GM12864 (cell line): ENCODE measurements at regions not wholly inside any gene's neighbourhood (a gene's known extent, or its start where the extent isn't known, plus 50 kb on each side); places are given as distances from the start of the nearest gene placed in this dataset.

Source experiments
- DNase-seq: peaks from one replicate; pipeline ENCODE4 v3.0.0-alpha.2; 2011; ENCODE audit warnings: low read depth
- H3K4me3 ChIP-seq: 2 replicates; pipeline ENCODE4 v1.5.1; 2011; ENCODE audit warnings: mild to moderate bottlenecking, low read depth, low read length, control low read depth
- CTCF ChIP-seq: IDR thresholded peaks from 2 replicates; pipeline ENCODE4 v1.5.1; 2011; ENCODE audit warnings: low read depth, mild to moderate bottlenecking, moderate library complexity, low read length, control low read depth, inconsistent platforms; ENCODE audit errors: missing control alignments

GRCh38 chr12:91980389-91980821 is 165.2 kb downstream of the BTG1 start:
- no peak for DNase-seq
- no peak for TF ChIP-seq CTCF
- no peak overlapping the region for H3K4me3 ChIP-seq

GRCh38 chr12:91978143-91978542 is 167.5 kb downstream of the BTG1 start:
- no peak for DNase-seq
- no peak for TF ChIP-seq CTCF
- no peak overlapping the region for H3K4me3 ChIP-seq

- TF ChIP-seq CTCF: no peak
- no peak overlapping the region for H3K4me3 ChIP-seq
- DNase-seq: no peak
Observed at GRCh38 chr12:91975891-91976290, 169.8 kb downstream of the BTG1 start.

GRCh38 chr12:91974541-91975085 is 171.0 kb downstream of the BTG1 start:
- no peak overlapping the region for H3K4me3 ChIP-seq
- no peak for DNase-seq
- TF ChIP-seq CTCF: no peak

- H3K4me3 ChIP-seq: no peak overlapping the region
- TF ChIP-seq CTCF: no peak
- DNase-seq: no peak
Observed at GRCh38 chr12:91973813-91974212, 171.8 kb downstream of the BTG1 start.

GRCh38 chr12:91972896-91973295 is 172.8 kb downstream of the BTG1 start:
- TF ChIP-seq CTCF: no peak
- H3K4me3 ChIP-seq: no peak overlapping the region
- DNase-seq: no peak

- no peak for DNase-seq
- no peak overlapping the region for H3K4me3 ChIP-seq
- no peak for TF ChIP-seq CTCF
Observed at GRCh38 chr12:91968777-91969171, 176.9 kb downstream of the BTG1 start.
